ENCODE measurements at regions not wholly inside any gene's neighbourhood (a gene's known extent, or its start where the extent isn't known, plus 50 kb on each side); places are given as distances from the start of the nearest gene placed in this dataset.
A peak's percentile ranks its signal among the peaks of the same experiment; 100 is the strongest.

- Histone ChIP-seq H3K4me1 (ENCODE audit: control insufficient read depth, insufficient read depth, low read length) (no peaks in the 10 kb centered on the region), H3K36me3 (ENCODE audit: control insufficient read depth in 2 of 2, insufficient read depth in 1 of 2, low read length in 2 of 2) (no peaks in the 10 kb centered on the region), H3K27ac (ENCODE audit: extremely low read depth, low read depth, low read length) (no peak overlapping the region), H3K4me3 (ENCODE audit: low read depth, low read length) (no peak overlapping the region), H3K9me3 (ENCODE audit: control insufficient read depth, insufficient read depth, low read depth, low read length) (no peaks in the 10 kb centered on the region)
- TF ChIP-seq WT1 (tag by site-specific recombination; IDR thresholded peaks at IDR 0.05) (peak; percentile 40; the same call in 1 of the 2 replicates), ZNF274 (IDR thresholded peaks at IDR 0.05; ENCODE audit: low read length) (no peak), ZNF274 (tag by site-specific recombination; IDR thresholded peaks at IDR 0.05; ENCODE audit: borderline replicate concordance) (no peak)
- TF ChIP-seq, protein P1, sequence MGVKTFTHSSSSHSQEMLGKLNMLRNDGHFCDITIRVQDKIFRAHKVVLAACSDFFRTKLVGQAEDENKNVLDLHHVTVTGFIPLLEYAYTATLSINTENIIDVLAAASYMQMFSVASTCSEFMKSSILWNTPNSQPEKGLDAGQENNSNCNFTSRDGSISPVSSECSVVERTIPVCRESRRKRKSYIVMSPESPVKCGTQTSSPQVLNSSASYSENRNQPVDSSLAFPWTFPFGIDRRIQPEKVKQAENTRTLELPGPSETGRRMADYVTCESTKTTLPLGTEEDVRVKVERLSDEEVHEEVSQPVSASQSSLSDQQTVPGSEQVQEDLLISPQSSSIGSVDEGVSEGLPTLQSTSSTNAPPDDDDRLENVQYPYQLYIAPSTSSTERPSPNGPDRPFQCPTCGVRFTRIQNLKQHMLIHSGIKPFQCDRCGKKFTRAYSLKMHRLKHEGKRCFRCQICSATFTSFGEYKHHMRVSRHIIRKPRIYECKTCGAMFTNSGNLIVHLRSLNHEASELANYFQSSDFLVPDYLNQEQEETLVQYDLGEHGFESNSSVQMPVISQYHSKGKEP (tag by site-specific recombination; IDR thresholded peaks at IDR 0.05): 0 out of 2 replicates have a peak, but pooled peaks have one; percentile 17
- ChIA-PET POLR2A (no interaction called here), CTCF (interaction anchor here (1.0 kb wide), 1 partner anchor 111 kb away, joined by 3 read pairs; no protein-coding TSS in a partner anchor)
Observed at GRCh38 chr6:78484198-78485064, 382.9 kb upstream of the IRAK1BP1 start.

DNA sequence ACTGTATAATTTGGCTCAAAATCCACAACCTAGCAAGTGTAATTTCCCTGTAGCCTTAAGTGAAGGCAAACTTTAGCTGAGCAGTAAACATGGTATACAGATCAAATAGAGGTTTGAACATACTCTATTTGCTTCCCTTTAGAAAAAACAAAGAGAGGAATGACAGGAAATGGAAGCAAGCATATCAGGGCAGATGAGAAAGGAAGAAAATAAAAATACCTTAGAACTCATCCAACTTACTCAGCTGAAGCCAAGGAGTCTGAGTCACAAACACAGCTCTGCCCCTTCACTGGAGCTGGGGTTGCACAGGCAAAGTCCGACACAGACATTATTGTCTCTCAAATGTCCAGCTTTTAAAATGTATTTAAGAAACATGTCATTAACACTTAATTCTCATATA, 379.9 kb upstream of the IRAK1BP1 start:
- no peaks in the 10 kb centered on the region for H3K36me3 ChIP-seq (ENCODE audit: control insufficient read depth in 2 of 2, insufficient read depth in 1 of 2, low read length in 2 of 2)
- no peak for TF ChIP-seq ZNF510 (tag by site-specific recombination; IDR thresholded peaks at IDR 0.05; ENCODE audit: insufficient replicate concordance)
- TF ChIP-seq BCL6B (tag by site-specific recombination; IDR thresholded peaks at IDR 0.05): no peak
- no peak for TF ChIP-seq ZNF132 (tag by site-specific recombination; IDR thresholded peaks at IDR 0.05; ENCODE audit: borderline replicate concordance)
- TF ChIP-seq SP7 (tag by site-specific recombination; IDR thresholded peaks at IDR 0.05): no peak
- TF ChIP-seq ZBTB48 (tag by site-specific recombination; IDR thresholded peaks at IDR 0.05): no peak
- TF ChIP-seq ZNF266 (tag by site-specific recombination; IDR thresholded peaks at IDR 0.05; ENCODE audit: low read depth): no peak
- no peak for TF ChIP-seq ZNF843 (tag by site-specific recombination; IDR thresholded peaks at IDR 0.05)
- TF ChIP-seq WT1 (tag by site-specific recombination; IDR thresholded peaks at IDR 0.05): no peak
- TF ChIP-seq REST (tag by site-specific recombination; IDR thresholded peaks at IDR 0.05): no peak
- no peak for TF ChIP-seq YY1 (tag by site-specific recombination; IDR thresholded peaks at IDR 0.05)
- TF ChIP-seq ZNF341 (tag by site-specific recombination; IDR thresholded peaks at IDR 0.05; ENCODE audit: low read depth): no peak
- TF ChIP-seq ZNF416 (tag by site-specific recombination; IDR thresholded peaks at IDR 0.05): no peak
- ChIA-PET CTCF (interaction anchor here (0.7 kb wide), 1 partner anchor 377 kb away, joined by 3 read pairs; no protein-coding TSS in a partner anchor), POLR2A (no interaction called here)
- no peak overlapping the region for H3K4me3 ChIP-seq (ENCODE audit: low read depth, low read length)
- no peaks in the 10 kb centered on the region for H3K9me3 ChIP-seq (ENCODE audit: control insufficient read depth, insufficient read depth, low read depth, low read length)
- H3K4me1 ChIP-seq (ENCODE audit: control insufficient read depth, insufficient read depth, low read length): no peaks in the 10 kb centered on the region
- no peak overlapping the region for H3K27ac ChIP-seq (ENCODE audit: extremely low read depth, low read depth, low read length)

Measured in HEK293 (cell line).